ENCODE measurements at regions not wholly inside any gene's neighbourhood (a gene's known extent, or its start where the extent isn't known, plus 50 kb on each side); places are given as distances from the start of the nearest gene placed in this dataset.

DNA sequence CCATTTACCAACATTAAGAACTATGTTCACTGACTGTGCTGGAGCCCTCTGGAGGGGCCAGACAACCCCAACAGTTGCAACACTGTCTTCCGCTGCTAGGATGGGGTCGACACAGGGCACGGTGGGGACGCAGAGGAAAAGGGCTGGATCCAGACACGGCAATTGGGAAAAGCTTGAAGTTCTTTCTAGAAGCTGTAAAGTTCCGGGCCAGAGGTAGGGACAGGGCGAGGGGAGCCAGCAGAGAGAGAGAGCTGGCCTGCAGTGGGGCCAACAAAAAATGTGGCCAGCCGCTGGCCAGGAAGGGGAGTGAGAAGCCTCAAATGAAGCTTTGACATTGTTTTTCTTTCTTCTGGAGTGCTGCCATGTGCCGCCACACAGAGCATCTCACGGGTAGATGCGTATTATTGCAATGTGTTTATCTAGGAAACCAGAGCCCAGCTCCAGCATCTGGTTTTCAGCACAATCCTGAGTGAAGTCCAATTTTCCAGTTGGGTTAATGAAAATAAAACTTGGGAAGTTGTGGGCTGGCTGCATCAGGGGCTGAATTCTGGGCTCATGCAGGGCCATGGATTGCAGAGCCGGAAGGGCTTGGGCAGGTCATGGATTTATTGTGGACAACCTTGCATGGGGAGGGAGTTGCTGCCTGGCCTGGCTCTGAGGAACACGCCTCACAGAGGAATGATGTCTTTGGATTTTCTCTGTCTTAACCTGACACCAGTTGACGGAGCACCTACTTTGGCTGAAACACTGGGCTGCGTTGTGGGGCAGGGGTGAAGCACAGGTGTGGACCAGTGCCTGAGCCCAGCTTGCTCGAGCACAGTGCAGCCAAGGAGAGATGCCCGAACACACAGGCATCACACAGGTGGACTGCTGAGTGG, 67.6 kb upstream of the AMPD3 start:
- DNase-seq (ENCODE audit: low read depth in 2 of 2): no peak

DNA sequence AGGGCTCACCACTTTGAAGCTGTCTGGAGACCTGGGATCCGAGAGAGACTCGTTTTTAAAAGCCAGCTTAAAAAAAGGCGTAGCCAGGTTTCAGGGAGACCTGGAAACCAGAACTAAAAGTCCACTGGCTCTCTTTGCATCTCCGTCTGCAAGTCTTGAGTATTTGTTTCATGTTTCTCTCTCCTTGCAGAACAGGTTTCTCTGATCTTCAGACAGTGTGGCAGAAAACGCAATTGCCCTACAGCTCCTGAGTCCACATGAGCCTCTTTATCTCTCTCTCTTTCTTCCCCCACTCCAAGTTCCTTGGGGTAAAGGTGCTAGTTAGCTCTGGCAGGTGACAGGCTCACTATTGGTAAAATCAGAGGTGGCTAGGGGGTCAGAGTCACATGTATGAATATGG, 67.0 kb upstream of the AMPD3 start:
- no peak for DNase-seq (ENCODE audit: low read depth in 2 of 2)

DNA sequence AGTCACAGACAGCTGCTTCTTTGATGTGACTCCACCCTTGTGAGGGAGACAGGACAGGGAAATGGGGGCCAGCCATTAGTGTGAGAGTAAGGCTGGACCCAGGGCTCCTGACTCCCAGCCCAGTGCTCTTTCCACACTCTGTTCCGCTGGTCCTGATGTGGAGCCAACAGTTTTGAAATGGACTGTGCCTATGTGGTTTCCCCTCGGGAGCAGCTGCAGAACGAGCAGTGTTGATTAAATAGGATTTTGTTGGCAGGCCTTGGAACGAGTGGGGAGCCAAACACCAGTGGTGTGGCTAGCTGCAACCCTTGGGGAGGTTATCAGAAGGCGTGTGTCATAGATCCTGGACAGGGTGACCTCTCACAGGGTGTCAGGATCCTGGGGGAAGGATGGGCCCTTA, 66.5 kb upstream of the AMPD3 start:
- DNase-seq (ENCODE audit: low read depth in 2 of 2): no peak

DNA sequence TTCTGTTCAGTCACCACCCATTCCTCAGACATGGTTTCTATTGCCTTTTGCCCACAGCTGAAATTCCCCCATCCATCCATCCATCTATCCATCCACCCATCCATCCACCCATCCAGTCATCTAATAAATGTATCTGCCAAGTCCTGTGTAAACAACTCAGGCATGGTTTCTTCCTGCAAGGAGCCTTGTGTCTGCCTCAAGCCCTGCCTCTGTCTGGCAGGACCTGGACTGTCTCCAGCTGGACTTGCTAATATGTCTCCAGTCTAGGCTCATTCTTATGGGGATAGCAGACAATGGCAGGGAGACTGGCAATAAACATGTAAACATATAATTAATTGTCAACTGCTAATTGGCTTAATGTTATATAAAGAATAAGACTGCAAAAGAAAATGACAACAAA, 64.7 kb upstream of the AMPD3 start:
- DNase-seq (ENCODE audit: low read depth in 2 of 2): no peak

- no peak for DNase-seq (ENCODE audit: low read depth in 2 of 2)
These were observed 62.7 kb upstream of the AMPD3 start for GRCh38 chr11:10392095-10393079.

DNA sequence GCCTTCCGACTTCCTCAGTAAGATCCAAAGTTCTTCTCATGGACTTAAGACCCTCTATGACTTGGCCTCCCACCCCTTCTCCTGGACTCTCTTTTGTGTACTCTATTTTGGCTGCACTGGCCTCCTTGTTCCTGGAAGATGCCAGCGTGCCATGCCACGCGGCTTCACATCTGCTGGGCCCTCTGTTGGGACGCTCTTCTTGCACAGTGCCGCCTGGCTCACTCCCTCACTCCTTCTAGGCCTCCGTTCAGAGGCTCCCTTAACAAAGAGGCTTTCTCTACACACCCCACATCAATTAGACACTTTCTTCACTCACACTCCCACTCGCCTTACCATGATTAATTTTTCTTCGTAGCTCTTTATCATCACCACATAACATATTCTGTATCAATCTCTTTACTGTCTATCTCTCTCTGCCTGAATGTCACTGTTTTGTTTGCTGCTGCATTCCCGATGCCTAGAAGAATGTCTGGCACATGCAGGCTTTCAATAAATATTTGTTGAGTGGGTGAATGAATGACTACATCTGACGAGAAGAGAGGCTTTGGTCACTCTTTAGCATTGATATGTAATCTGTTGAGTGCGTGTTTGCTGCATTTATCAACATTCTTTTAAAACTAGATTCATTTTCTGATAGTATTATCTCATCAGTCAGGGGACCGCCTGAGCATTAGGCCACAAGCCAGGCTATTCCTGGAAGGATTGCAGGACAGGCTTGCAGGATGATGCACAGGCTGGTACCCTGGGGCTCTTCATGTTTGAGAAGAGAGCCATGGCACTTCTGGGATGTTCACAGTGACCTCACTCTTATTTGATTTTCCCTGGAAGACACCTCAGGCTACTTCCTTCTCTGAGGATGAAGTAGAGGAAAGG, 60.6 kb upstream of the AMPD3 start:
- DNase-seq (ENCODE audit: low read depth in 2 of 2): no peak

DNA sequence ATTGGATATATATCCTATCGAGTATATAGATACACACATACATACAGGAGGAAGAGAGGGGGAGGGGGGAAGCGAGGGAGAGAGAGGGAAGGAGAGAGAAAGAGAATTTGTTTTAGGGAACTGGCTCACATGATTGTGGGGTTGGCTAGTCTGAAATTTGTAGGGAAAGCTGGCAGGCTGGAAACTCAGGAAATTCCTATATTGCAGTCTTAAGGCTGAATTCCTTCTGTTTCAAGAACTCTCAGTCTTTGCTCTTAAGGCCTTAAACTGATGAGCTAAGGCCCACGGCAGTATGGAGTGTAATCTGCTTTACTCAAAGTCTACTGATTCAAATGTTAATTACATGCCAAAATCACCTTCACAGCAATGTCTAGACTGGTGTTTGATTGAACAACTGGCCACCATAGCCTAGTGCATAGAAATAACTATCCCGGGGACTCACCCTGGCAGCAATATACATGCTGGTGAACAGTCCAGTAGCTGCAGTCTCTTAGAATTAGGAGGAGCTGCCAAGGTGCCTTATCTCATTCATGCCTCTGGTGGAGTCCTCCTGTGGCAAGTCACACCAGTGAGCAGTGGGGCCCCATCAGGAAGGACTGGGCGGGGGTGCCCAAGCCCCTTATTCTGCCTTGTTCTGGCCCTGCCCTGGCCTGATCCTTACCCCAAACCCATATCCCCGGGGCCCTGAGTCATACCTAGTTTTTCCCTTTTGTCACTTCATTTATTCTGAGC, 59.7 kb upstream of the AMPD3 start:
- no peak for DNase-seq (ENCODE audit: low read depth in 2 of 2)

GRCh38 chr11:10396771-10397170, 58.3 kb upstream of the AMPD3 start:
- no peak for DNase-seq (ENCODE audit: low read depth in 2 of 2)

- no peak for DNase-seq (ENCODE audit: low read depth in 2 of 2)
These were observed 57.7 kb upstream of the AMPD3 start for GRCh38 chr11:10397226-10397987.

GRCh38 chr11:10398525-10398924, 56.5 kb upstream of the AMPD3 start:
- DNase-seq (ENCODE audit: low read depth in 2 of 2): no peak

DNA sequence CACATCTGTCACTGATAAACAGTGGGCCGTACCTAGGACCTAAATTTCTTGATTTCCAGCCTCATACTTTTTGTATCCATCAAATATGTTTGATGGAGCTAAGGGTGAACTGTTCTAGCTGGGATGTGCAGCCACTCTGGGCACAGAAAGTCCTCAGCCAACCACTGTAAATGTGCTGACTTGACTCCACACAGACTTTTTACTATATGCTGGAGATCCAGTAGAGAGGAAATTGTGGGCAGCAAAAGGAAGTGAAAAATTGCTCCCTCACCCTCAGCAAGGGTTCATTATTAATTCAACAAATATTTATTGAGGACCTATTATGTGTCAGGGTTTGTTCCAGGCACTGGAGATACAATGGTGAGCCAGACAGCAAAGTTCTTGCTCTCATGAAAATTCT, 54.2 kb upstream of the AMPD3 start:
- DNase-seq (ENCODE audit: low read depth in 2 of 2): no peak

GRCh38 chr11:10401256-10401655, 53.8 kb upstream of the AMPD3 start:
- no peak for DNase-seq (ENCODE audit: low read depth in 2 of 2)

DNA sequence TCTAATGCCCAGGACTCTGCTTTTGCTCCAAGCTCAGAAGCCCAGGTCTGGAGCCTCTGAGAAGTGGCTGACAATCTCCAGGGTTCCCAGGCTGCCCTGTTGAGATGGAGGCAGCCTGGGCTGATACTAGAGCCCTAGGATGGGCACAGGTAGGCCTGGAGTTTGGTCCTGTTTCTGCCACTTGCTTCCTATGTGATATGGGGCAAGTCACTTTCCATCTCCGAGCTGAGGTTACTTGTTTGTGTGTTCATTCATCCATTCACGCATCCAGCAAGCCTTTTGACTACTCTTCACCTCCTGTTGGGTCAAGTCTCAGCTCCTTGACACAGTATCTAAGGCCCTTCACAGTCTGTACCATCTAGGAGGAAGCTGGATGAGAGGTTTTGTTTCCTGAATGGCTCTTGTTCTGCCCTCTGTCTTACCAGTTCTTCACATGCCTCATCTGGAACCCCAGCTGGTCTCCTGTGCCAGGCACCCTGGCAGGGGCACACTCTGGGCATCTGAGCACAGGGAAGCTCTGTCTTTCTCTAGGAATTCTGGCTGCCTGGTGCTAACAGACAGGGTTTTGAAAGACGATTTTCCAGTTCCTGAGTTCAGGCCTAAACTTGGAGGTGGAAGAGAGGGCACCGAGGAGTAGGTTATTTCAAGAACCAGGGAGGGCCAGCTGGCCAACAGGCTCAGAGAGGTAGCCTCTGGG, 53.2 kb upstream of the AMPD3 start:
- DNase-seq (ENCODE audit: low read depth in 2 of 2): no peak
